ENCODE measurements at regions not wholly inside any gene's neighbourhood (a gene's known extent, or its start where the extent isn't known, plus 50 kb on each side); places are given as distances from the start of the nearest gene placed in this dataset.

DNA sequence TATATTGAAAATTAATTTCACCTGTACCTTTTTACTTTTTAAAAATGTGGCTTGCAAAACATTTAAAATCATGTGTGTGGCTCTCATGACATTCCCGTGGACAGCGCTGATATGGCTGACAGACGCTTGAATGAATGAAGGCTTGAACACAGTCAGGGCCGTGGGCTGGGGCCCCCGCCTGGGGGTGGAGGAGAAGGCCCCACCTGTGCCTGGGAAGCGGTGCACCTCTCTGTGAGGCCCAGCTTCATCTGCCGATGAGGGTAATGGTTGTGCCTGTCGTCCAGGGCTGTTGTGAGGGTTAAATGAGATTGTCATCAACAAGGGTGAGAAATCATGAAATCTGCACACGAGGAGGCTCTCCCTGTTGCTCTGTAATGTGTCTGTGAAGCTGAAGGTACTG lies 85.9 kb upstream of the PRR23E start:
- no peaks in the 10 kb centered on the region for H3K27me3 ChIP-seq (ENCODE audit: control insufficient read depth in 2 of 2, insufficient read depth in 2 of 2, low read length in 2 of 2)
- no peak for DNase-seq
- intact Hi-C loops (cut with micrococcal nuclease) = no loop called here
- H4K20me1 ChIP-seq (ENCODE audit: insufficient read depth, low read length) = no peaks in the 10 kb centered on the region
- 90% methylated on average over 9 of the region's 9 CpGs for WGBS (ENCODE audit: insufficient coverage)
- H3K9me3 ChIP-seq (replicated peaks in 1 of 2; ENCODE audit: control insufficient read depth in 1 of 2, insufficient read depth in 1 of 2, low read length in 2 of 2) = peaks cover 4 to 6% of the 10 kb centered on the region in 2 donors
- H3K36me3 ChIP-seq (replicated peaks in 1 of 2; ENCODE audit: control insufficient read depth in 1 of 2, insufficient read depth in 2 of 2, low read length in 2 of 2) = no peaks in the 10 kb centered on the region
- H3K27ac Mint-ChIP-seq = no peak overlapping the region
- no peak overlapping the region for H3K4me3 Mint-ChIP-seq
- no peak overlapping the region for H3K27ac ChIP-seq (ENCODE audit: low read depth in 1 of 2, low read length in 2 of 2)
- H2AFZ ChIP-seq (ENCODE audit: insufficient read depth, low read depth, low read length, poor library complexity, severe bottlenecking) = no peak overlapping the region
- peaks cover 5 to 12% (median 8%) of the 10 kb centered on the region in 7 donors for H3K9me3 Mint-ChIP-seq
- no peaks in the 10 kb centered on the region for H3K36me3 Mint-ChIP-seq
- H3K9ac ChIP-seq (ENCODE audit: insufficient read depth, low read length, poor library complexity, severe bottlenecking) = no peak overlapping the region
- H3K79me2 ChIP-seq (ENCODE audit: insufficient read depth, low read length) = no peaks in the 10 kb centered on the region
- H3K4me1 Mint-ChIP-seq = no peaks in the 10 kb centered on the region
- no peaks in the 10 kb centered on the region for H3K4me1 ChIP-seq (ENCODE audit: control insufficient read depth in 1 of 2, insufficient read depth in 2 of 2, low read length in 2 of 2)
- no peak overlapping the region for H3K4me2 ChIP-seq (replicated peaks; ENCODE audit: extremely low read depth, low read length, poor library complexity, severe bottlenecking)
- TF ChIP-seq, protein P1, sequence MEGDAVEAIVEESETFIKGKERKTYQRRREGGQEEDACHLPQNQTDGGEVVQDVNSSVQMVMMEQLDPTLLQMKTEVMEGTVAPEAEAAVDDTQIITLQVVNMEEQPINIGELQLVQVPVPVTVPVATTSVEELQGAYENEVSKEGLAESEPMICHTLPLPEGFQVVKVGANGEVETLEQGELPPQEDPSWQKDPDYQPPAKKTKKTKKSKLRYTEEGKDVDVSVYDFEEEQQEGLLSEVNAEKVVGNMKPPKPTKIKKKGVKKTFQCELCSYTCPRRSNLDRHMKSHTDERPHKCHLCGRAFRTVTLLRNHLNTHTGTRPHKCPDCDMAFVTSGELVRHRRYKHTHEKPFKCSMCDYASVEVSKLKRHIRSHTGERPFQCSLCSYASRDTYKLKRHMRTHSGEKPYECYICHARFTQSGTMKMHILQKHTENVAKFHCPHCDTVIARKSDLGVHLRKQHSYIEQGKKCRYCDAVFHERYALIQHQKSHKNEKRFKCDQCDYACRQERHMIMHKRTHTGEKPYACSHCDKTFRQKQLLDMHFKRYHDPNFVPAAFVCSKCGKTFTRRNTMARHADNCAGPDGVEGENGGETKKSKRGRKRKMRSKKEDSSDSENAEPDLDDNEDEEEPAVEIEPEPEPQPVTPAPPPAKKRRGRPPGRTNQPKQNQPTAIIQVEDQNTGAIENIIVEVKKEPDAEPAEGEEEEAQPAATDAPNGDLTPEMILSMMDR (IDR thresholded peaks at IDR 0.05) = no peak
- no peak overlapping the region for H3K4me3 ChIP-seq (replicated peaks in 1 of 3; ENCODE audit: low read depth in 2 of 3, low read length in 3 of 3)
- peaks cover 7 to 10% (median 7%) of the 10 kb centered on the region in 3 donors for H3K27me3 Mint-ChIP-seq (ENCODE audit: low read depth in 3 of 3)

DNA sequence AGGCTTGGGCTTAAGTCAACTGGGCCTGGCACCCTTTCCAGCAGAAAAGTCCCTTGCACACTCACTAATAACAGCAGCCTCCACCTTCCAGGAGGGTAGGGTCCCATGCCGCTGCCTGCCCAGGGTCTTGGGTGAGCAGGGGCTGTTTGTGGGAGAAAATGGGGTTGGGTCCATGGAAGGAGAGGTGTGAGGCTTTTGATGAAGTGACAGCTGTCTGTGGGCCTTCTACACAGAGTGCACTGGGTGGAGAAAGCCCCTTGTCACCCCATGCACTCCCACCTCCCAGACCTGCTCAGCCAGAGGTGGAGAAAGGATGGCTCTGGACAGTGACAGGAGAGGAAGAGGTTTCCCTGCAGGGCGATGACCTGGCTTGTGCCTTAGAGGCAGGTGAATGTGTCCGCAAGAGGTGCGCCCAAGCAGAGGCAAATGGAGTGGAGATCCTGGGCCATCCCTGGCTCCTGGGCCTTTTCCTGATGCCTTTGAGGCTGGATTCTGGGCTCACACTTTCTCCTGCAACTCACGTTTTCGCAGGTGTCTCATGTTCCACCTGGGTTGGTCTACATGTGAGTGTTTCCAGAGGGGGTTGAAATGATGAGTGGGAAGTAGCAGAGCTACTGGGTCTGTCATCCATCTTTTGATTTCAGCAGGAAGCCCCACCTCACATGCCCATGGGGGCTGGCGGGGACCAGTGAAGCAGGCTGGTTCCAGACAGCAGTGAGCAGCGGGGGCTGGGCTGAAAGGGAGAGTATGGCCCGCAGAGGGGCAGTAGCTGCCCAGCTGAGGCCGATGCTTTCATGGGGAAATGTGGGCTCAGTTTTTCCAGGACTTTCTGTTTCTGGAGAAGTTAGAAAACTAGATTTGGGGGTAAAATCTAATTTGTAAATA lies 85.2 kb upstream of the PRR23E start:
- no peak overlapping the region for H3K27ac Mint-ChIP-seq
- H3K36me3 ChIP-seq (replicated peaks in 1 of 2; ENCODE audit: control insufficient read depth in 1 of 2, insufficient read depth in 2 of 2, low read length in 2 of 2) = no peaks in the 10 kb centered on the region
- peaks cover 8 to 19% (median 13%) of the 10 kb centered on the region in 7 donors for H3K9me3 Mint-ChIP-seq
- no peaks in the 10 kb centered on the region for H3K4me1 Mint-ChIP-seq
- H3K4me3 Mint-ChIP-seq = no peak overlapping the region
- no peak overlapping the region for H2AFZ ChIP-seq (ENCODE audit: insufficient read depth, low read depth, low read length, poor library complexity, severe bottlenecking)
- 93% methylated on average over 7 of the region's 10 CpGs for WGBS (ENCODE audit: insufficient coverage)
- H3K27ac ChIP-seq (ENCODE audit: low read depth in 1 of 2, low read length in 2 of 2) = no peak overlapping the region
- peaks cover 3 to 10% (median 7%) of the 10 kb centered on the region in 3 donors for H3K27me3 Mint-ChIP-seq (ENCODE audit: low read depth in 3 of 3)
- no peaks in the 10 kb centered on the region for H4K20me1 ChIP-seq (ENCODE audit: insufficient read depth, low read length)
- no peaks in the 10 kb centered on the region for H3K4me1 ChIP-seq (ENCODE audit: control insufficient read depth in 1 of 2, insufficient read depth in 2 of 2, low read length in 2 of 2)
- no peaks in the 10 kb centered on the region for H3K27me3 ChIP-seq (ENCODE audit: control insufficient read depth in 2 of 2, insufficient read depth in 2 of 2, low read length in 2 of 2)
- no peak for DNase-seq
- TF ChIP-seq, protein P1 (IDR thresholded peaks at IDR 0.05) = no peak
- H3K4me3 ChIP-seq (replicated peaks in 1 of 3; ENCODE audit: low read depth in 2 of 3, low read length in 3 of 3) = no peak overlapping the region
- H3K9me3 ChIP-seq (replicated peaks in 1 of 2; ENCODE audit: control insufficient read depth in 1 of 2, insufficient read depth in 1 of 2, low read length in 2 of 2) = peaks cover 11 to 14% of the 10 kb centered on the region in 2 donors
- no peaks in the 10 kb centered on the region for H3K79me2 ChIP-seq (ENCODE audit: insufficient read depth, low read length)
- intact Hi-C loops (cut with micrococcal nuclease) = no loop called here
- H3K36me3 Mint-ChIP-seq = no peaks in the 10 kb centered on the region
- no peak overlapping the region for H3K4me2 ChIP-seq (replicated peaks; ENCODE audit: extremely low read depth, low read length, poor library complexity, severe bottlenecking)
- no peak overlapping the region for H3K9ac ChIP-seq (ENCODE audit: insufficient read depth, low read length, poor library complexity, severe bottlenecking)

Measured in CD14-positive monocyte (primary cell).